Activated naive CD8-positive, alpha-beta T cell treated with anti-CD3 and anti-CD28 coated beads, Interleukin-2, amount 50 U/mL, for 24 hours (primary cell): ENCODE measurements at regions not wholly inside any gene's neighbourhood (a gene's known extent, or its start where the extent isn't known, plus 50 kb on each side); places are given as distances from the start of the nearest gene placed in this dataset.

Source experiments
- ATAC-seq: fragments of 150-1000 bp; cut with Tn5 transposase; one replicate; pipeline ENCODE4 v1.10.0; 2021
- DNase-seq: peaks from one replicate; pipeline ENCODE4 v3.0.0; 2021
- H3K27ac Mint-ChIP-seq: one replicate; pipeline ENCODE4 v1.8.0; 2021; ENCODE audit warnings: mild to moderate bottlenecking, mixed read lengths
- H3K27me3 Mint-ChIP-seq: one replicate; pipeline ENCODE4 v1.8.0; 2021; ENCODE audit warnings: mixed read lengths
- H3K36me3 Mint-ChIP-seq: one replicate; pipeline ENCODE4 v1.8.0; 2021; ENCODE audit warnings: low read depth, mixed read lengths
- H3K4me1 Mint-ChIP-seq: one replicate; pipeline ENCODE4 v1.8.0; 2021; ENCODE audit warnings: mixed read lengths
- H3K4me3 Mint-ChIP-seq: one replicate; pipeline ENCODE4 v1.8.0; 2021; ENCODE audit warnings: mild to moderate bottlenecking, moderate library complexity, mixed read lengths
- H3K9me3 Mint-ChIP-seq: one replicate; pipeline ENCODE4 v1.8.0; 2021; ENCODE audit warnings: mixed read lengths

- Mint-ChIP-seq H3K36me3 (no peaks in the 10 kb centered on the region), H3K27ac (no peak overlapping the region), H3K4me3 (no peak overlapping the region), H3K9me3 (no peaks in the 10 kb centered on the region), H3K27me3 (no peaks in the 10 kb centered on the region), H3K4me1 (no peaks in the 10 kb centered on the region)
- no peak for DNase-seq
- ATAC-seq, result no peak
Observed at GRCh38 chr10:10923029-10923651, 94.5 kb upstream of the CELF2 start.

- Mint-ChIP-seq H3K36me3 (no peaks in the 10 kb centered on the region), H3K27ac (no peak overlapping the region), H3K9me3 (no peaks in the 10 kb centered on the region), H3K4me3 (no peak overlapping the region), H3K4me1 (no peaks in the 10 kb centered on the region), H3K27me3 (peaks cover 7% of the 10 kb centered on the region)
- ATAC-seq (no peak), DNase-seq (no peak)
Observed at GRCh38 chr10:10925667-10926066, 92.0 kb upstream of the CELF2 start.

GRCh38 chr10:10927608-10928007 is 90.1 kb upstream of the CELF2 start:
- H3K27me3 Mint-ChIP-seq, result peaks cover 7% of the 10 kb centered on the region
- no peaks in the 10 kb centered on the region for H3K9me3 Mint-ChIP-seq
- H3K36me3 Mint-ChIP-seq, result no peaks in the 10 kb centered on the region
- DNase-seq, result no peak
- H3K27ac Mint-ChIP-seq, result no peak overlapping the region
- H3K4me1 Mint-ChIP-seq, result no peaks in the 10 kb centered on the region
- no peak overlapping the region for H3K4me3 Mint-ChIP-seq
- no peak for ATAC-seq

GRCh38 chr10:10930979-10931743 is 86.5 kb upstream of the CELF2 start:
- no peaks in the 10 kb centered on the region for H3K9me3 Mint-ChIP-seq
- H3K36me3 Mint-ChIP-seq, result no peaks in the 10 kb centered on the region
- no peaks in the 10 kb centered on the region for H3K4me1 Mint-ChIP-seq
- DNase-seq, result no peak
- no peak overlapping the region for H3K4me3 Mint-ChIP-seq
- ATAC-seq, result no peak
- H3K27me3 Mint-ChIP-seq, result peaks cover 7% of the 10 kb centered on the region
- no peak overlapping the region for H3K27ac Mint-ChIP-seq

GRCh38 chr10:10935032-10935431 is 82.6 kb upstream of the CELF2 start:
- DNase-seq (no peak), ATAC-seq (no peak)
- Mint-ChIP-seq H3K9me3 (no peaks in the 10 kb centered on the region), H3K36me3 (no peaks in the 10 kb centered on the region), H3K27ac (no peak overlapping the region), H3K4me1 (no peaks in the 10 kb centered on the region), H3K4me3 (no peak overlapping the region), H3K27me3 (no peaks in the 10 kb centered on the region)

GRCh38 chr10:10938676-10939075 is 79.0 kb upstream of the CELF2 start:
- no peaks in the 10 kb centered on the region for H3K4me1 Mint-ChIP-seq
- ATAC-seq (no peak), DNase-seq (no peak)
- no peak overlapping the region for H3K27ac Mint-ChIP-seq
- no peak overlapping the region for H3K4me3 Mint-ChIP-seq
- H3K9me3 Mint-ChIP-seq, result peaks cover 7% of the 10 kb centered on the region
- no peaks in the 10 kb centered on the region for H3K36me3 Mint-ChIP-seq
- no peaks in the 10 kb centered on the region for H3K27me3 Mint-ChIP-seq

- Mint-ChIP-seq H3K4me3 (no peak overlapping the region), H3K27me3 (peaks cover 5% of the 10 kb centered on the region), H3K4me1 (no peaks in the 10 kb centered on the region), H3K9me3 (peaks cover 7% of the 10 kb centered on the region), H3K27ac (no peak overlapping the region), H3K36me3 (no peaks in the 10 kb centered on the region)
- DNase-seq (no peak), ATAC-seq (no peak)
Observed at GRCh38 chr10:10941127-10941730, 76.4 kb upstream of the CELF2 start.

- Mint-ChIP-seq H3K27ac (no peak overlapping the region), H3K36me3 (no peaks in the 10 kb centered on the region), H3K4me3 (no peak overlapping the region), H3K27me3 (peaks cover 5% of the 10 kb centered on the region), H3K9me3 (peaks cover 7% of the 10 kb centered on the region), H3K4me1 (no peaks in the 10 kb centered on the region)
- ATAC-seq (no peak), DNase-seq (no peak)
Observed at GRCh38 chr10:10942441-10942840, 75.2 kb upstream of the CELF2 start.

- Mint-ChIP-seq H3K36me3 (no peaks in the 10 kb centered on the region), H3K27me3 (peaks cover 5% of the 10 kb centered on the region), H3K4me3 (no peak overlapping the region), H3K27ac (no peak overlapping the region), H3K4me1 (no peaks in the 10 kb centered on the region), H3K9me3 (peaks cover 7% of the 10 kb centered on the region)
- ATAC-seq, result no peak
- no peak for DNase-seq
Observed at GRCh38 chr10:10946081-10946480, 71.6 kb upstream of the CELF2 start.

GRCh38 chr10:10946801-10947200 is 70.9 kb upstream of the CELF2 start:
- H3K9me3 Mint-ChIP-seq, result peaks cover 7% of the 10 kb centered on the region
- H3K27ac Mint-ChIP-seq, result no peak overlapping the region
- peaks cover 5% of the 10 kb centered on the region for H3K27me3 Mint-ChIP-seq
- no peak for ATAC-seq
- H3K4me3 Mint-ChIP-seq, result no peak overlapping the region
- H3K36me3 Mint-ChIP-seq, result no peaks in the 10 kb centered on the region
- no peaks in the 10 kb centered on the region for H3K4me1 Mint-ChIP-seq
- no peak for DNase-seq

- DNase-seq (no peak), ATAC-seq (no peak)
- Mint-ChIP-seq H3K36me3 (no peaks in the 10 kb centered on the region), H3K4me3 (no peak overlapping the region), H3K27ac (no peak overlapping the region), H3K27me3 (peaks cover 3% of the 10 kb centered on the region), H3K9me3 (no peaks in the 10 kb centered on the region), H3K4me1 (no peaks in the 10 kb centered on the region)
Observed at GRCh38 chr10:10951675-10952074, 66.0 kb upstream of the CELF2 start.

- H3K4me3 Mint-ChIP-seq, result no peak overlapping the region
- H3K9me3 Mint-ChIP-seq, result no peaks in the 10 kb centered on the region
- no peaks in the 10 kb centered on the region for H3K4me1 Mint-ChIP-seq
- DNase-seq (no peak), ATAC-seq (no peak)
- H3K27me3 Mint-ChIP-seq, result peaks cover 6% of the 10 kb centered on the region
- H3K36me3 Mint-ChIP-seq, result no peaks in the 10 kb centered on the region
- no peak overlapping the region for H3K27ac Mint-ChIP-seq
Observed at GRCh38 chr10:10952800-10953199, 64.9 kb upstream of the CELF2 start.

- ATAC-seq (no peak), DNase-seq (no peak)
- no peaks in the 10 kb centered on the region for H3K4me1 Mint-ChIP-seq
- H3K27ac Mint-ChIP-seq, result no peak overlapping the region
- peaks cover 11% of the 10 kb centered on the region for H3K27me3 Mint-ChIP-seq
- H3K36me3 Mint-ChIP-seq, result no peaks in the 10 kb centered on the region
- H3K9me3 Mint-ChIP-seq, result no peaks in the 10 kb centered on the region
- H3K4me3 Mint-ChIP-seq, result no peak overlapping the region
Observed at GRCh38 chr10:10956681-10957542, 60.8 kb upstream of the CELF2 start.

GRCh38 chr10:10958041-10958440 is 59.6 kb upstream of the CELF2 start:
- ATAC-seq (no peak), DNase-seq (no peak)
- Mint-ChIP-seq H3K9me3 (no peaks in the 10 kb centered on the region), H3K4me3 (no peak overlapping the region), H3K4me1 (no peaks in the 10 kb centered on the region), H3K36me3 (no peaks in the 10 kb centered on the region), H3K27me3 (peaks cover 11% of the 10 kb centered on the region), H3K27ac (no peak overlapping the region)
